ENCODE measurements at regions not wholly inside any gene's neighbourhood (a gene's known extent, or its start where the extent isn't known, plus 50 kb on each side); places are given as distances from the start of the nearest gene placed in this dataset.

DNA sequence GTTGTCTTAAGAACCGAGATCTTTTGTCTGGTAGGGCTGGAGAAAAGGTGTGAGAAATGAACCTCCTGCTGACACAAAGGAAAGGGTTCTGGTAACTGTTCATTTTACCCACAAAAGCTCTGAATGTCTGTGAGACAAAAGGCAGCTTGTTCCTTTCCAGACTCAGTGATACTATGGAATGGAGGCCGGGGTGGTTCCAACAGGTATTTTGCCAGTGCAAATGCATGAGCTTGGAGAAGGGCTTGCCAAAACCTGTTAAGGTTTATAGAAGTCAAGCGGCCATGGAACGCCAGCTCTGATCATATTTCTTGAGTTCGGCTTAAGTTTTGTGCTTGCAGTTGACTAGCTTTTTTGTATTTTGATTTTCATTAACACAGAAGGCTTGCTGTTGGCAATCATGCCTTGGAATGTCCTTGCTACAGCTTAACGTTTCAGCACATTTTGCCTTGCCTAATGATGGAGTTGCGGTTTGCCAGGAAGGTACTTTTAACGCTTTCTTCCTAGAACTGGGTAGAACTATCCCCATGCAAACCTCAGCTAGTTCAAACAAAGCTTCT is 328.6 kb downstream of the PIK3R1 start:
- DNase-seq, result no peak

DNA sequence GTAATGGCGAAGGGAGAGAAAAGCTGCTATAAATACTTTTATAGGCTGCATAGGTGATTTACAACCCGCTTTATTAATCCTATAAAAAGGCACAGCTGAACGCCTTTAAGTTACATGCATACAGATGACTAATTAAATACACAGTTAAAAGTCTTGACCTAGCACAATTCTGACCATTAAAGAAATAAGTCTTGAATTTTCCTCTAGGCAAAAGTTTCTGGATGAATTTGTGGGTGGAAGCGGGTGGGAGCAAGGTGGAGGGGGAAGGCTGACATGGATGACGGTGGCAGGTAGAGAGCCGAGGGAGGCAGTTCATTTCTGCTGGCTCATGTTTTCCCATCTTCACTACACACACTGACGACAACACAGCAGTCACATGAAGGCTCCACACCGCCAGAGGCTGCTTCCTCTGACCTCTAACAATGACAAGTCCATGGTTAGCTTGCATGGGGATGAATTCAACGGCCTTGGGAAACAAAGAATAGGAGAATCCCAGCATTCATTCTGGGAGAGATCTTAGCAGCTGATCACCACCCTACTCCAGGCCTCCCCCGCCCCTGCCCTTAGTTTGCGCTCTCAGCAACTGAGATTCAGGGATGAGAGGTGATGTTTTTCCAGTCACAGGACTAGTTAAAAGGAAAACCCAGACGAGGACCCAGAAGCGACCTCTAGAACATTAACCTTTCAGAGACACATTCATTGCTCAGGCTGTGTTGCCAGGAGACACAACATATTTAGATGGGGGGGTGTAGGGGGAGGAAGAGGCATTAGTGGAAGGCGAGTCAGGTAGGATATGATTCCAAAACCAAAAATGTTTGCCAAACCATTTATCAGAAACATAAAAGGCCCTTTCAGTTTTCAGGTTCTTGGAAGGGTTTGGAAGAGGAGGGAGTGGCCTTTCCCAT is 329.3 kb downstream of the PIK3R1 start:
- DNase-seq, result peak; percentile 12

DNA sequence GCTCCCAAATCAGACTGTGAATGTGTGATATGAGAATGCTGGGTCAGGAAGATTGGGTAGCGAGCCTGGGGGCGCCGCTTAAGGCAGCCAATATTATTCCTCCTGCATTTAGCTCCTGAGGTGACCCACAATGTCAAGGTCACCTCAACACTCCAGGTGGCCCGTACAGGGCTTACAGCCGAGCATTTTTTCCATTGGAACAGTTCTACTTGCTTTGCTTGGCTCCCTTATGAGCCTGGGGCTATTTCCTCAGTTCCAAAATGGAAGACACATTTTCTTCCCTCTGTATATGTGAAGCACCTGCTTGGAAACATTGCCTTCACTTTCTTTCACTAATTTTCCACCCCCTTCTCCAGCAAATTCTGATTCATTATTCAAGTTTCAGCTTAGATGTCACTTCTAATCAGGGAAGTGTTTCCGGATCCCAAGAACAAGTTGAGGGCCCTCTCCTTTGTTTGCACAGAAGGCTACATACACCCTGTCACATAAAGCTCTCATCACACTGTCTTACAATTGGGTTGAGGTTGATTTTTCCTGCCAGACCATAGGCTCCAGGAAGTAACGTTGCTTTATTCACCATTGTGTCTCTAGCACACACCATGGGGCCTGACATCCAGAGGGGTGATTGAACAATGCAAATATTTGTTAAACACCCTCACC is 330.2 kb downstream of the PIK3R1 start:
- no peak for DNase-seq

GRCh38 chr5:68547056-68547455 is 331.5 kb downstream of the PIK3R1 start:
- peak; percentile 4 for DNase-seq

DNA sequence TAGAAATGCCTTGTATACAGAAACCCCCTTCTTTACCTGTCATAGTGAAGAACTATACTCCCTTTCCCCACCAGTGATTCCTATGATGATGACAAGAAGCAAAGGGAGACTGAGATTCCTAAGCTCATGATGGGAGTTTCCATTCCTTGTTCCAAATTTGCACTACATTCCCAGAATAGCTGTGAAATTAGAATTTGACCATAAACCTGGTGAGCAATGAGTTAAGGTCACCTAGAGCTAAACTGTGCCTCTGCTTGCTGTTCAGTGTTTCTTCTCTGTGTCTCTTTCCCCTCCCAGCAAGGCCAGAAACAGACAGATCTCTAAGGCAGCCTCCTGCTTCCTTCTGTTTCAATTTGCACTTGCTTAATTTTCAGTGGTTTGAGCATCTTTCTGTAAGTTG is 332.1 kb downstream of the PIK3R1 start:
- no peak for DNase-seq

- DNase-seq, result no peak
Measured at GRCh38 chr5:68548959-68549676, 333.6 kb downstream of the PIK3R1 start.

- DNase-seq, result no peak
Measured at GRCh38 chr5:68550015-68550414, 334.5 kb downstream of the PIK3R1 start.

GRCh38 chr5:68551436-68551835 is 335.9 kb downstream of the PIK3R1 start:
- no peak for DNase-seq

DNA sequence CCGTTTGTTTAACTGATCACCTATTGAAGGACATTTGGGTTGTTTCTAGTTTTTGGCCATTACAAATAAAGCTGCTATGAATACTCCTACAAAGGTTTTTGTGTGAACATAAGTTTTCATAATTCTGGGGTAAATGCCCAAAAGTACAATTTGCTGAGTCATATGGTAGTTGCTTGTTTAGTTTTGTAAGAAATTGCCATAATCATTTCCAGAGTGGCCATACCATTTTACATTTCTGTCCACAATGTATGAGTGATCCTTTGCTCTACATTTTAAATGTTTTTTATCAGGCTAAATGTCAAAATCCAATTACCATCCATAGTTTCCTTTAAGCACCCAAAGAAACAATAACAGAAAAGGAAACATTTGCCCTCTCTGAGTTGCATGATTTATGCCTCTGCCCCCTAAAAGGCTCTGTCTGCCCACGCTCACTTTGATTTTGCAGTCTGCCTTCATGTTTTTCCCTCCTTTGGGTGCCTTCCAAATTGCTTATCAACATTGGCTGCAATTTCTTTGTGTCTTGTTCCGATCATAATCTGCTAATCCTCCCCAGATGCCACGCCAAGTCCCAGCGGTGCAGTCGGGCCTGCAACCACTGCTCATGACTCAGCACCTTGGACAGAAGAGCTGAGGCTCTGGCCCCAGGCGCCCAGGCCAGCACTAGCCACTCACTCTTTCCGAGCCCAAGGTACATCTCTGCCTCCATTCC is 339.2 kb downstream of the PIK3R1 start:
- DNase-seq, result peak; percentile 66

DNA sequence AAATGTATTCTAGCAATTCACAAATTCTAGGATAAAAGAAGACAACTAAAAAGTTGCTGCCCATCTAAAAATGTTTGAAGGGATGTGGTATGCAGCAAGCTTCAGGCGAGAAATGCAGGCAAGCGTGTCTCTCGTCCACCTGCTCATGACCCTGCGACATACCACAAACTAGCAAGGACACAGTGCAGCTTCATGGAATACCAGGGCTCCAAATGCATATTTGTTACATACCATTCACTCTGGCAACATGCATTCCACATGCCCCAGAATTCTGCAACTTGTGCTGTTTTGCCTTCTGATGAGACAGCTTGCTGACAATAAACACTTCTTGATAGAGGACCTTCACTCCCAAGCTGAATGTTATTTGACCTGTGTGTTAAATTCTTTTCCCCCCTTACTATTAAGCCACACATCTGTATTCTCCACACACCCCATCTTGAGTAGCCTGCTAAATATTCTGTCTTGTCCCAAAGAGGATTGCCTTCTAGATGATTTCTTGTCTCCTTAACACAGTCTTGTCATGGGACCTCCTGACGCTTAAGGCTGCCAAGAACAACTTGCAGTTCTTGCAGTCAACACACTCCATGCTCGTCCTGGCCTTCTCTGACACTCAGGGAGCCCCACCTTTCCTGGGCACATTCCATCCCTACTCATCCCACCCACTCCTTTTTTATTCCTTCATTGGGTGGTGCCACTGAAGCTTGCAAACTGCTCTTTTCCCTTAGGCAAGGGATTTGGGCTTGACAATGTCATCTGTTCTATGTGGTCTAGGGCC is 340.5 kb downstream of the PIK3R1 start:
- DNase-seq, result no peak

DNA sequence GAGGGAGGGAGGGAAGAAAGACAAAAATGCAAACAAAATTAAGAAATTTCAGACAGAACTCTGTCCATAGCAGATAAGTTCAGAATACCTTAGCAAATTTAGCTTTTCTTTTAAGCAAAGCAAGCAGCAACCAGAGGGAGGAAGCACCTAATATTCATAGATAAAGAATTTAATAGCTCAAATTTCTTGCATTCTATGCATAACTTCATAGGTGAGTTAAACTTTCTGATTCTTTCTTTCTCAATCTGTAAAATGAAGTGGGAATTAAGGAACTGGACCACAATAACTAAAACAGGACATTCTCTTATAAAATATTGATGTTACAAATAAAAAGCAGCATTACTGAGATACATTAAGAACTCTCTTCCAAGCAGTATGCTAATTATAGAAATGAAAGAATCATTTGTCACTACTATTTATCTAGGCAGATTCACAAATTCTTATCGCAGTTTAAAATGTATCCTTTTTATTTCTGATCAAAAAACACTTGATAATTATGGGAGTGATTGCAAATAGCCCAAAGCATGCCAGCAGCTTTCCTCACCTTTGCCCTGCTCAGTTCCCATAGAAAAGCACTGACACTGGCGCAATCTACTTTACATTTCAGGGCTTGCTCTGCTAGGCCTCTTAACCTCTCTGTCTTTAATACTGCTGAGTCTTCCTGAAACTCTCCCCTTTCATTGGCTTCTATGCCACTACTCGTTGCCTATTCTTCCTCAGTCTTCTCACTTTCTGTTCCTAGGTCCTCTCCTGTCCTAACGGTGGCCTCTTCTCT is 341.8 kb downstream of the PIK3R1 start:
- no peak for DNase-seq

- DNase-seq, result no peak
Measured at GRCh38 chr5:68562308-68562707, 346.8 kb downstream of the PIK3R1 start.

DNA sequence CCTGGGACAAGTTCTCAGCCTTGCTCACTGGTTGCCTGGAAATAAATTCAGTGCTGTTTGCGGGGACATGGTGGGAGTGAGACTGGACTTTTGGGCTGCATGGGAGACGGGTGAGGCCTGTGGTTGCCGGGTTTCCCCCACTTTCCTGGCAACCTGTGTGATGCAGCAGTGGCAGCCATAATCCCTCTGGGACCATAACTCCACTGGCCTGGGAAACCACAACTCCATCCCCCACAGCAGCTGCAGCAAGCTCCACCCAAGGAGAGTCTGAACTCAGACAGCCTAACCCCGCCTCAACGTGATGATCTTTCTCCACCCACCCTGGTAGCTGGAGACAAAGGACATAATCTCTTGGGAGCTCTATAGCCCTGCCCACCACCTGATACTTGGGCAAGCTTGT is 349.9 kb downstream of the PIK3R1 start:
- peak; percentile 9 for DNase-seq

DNA sequence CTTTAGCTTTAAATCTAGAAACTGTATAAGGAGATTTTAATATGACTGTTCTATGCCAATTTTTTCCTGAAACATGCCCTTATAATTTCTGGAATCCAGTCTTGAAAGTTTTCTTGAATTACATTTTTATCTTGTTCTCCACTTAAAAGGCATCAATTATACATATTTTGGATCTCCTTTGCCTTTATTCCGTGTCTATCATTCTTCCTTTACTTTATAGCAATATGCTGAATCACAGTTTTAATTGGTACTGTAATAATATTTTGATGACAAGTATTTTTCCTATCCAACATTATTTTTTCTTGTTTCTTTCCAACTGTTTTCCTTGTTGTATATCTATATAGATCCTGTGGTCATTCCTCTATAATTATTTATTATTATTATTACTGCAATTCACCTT is 361.2 kb downstream of the PIK3R1 start:
- DNase-seq, result no peak

GRCh38 chr5:68582284-68582683 is 366.7 kb downstream of the PIK3R1 start:
- DNase-seq, result no peak

DNA sequence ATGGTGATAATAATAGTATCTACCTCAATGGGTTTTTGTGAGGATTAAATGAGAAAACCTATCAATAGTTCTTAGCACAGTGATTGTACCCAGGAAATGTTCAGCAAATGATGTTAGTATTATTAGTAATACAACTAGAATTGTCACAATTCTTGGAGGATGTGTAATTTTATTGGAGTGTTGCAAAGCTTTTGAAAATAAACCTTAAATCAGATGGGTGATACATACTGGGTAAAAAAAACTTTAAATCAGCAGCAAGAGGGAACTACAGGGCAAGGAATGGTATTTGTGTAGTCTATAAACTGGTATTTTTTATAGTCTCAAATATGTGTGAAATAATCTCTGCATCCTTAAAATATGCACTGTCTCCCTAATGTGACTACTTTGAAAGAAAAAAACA is 371.6 kb downstream of the PIK3R1 start:
- DNase-seq, result no peak

- DNase-seq, result no peak
Measured at GRCh38 chr5:68591850-68592249, 376.3 kb downstream of the PIK3R1 start.

GRCh38 chr5:68592351-68592750 is 376.8 kb downstream of the PIK3R1 start:
- DNase-seq, result peak; percentile 36

DNA sequence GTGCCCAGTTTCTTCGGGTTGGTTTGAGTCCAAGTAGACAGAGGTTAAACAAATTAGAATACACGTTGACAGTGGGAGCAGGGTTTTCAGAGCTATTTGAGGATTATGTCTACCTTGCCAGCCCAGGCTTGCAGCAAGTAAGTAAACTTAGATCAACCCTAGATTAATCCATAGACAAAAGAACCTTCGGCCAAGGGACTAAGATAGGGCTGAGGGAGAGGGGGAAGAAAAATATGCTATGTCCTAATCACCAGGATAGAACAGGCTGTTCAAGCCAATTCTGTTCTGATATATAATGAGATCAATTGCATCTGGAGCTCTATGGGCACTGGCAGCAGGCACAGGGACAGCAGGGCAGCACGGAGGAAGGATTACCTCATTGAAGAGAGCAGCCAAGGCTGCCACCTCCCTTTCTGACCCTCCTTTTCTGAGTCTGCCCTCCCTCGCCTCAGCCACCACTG is 377.7 kb downstream of the PIK3R1 start:
- peak; percentile 88 for DNase-seq

DNA sequence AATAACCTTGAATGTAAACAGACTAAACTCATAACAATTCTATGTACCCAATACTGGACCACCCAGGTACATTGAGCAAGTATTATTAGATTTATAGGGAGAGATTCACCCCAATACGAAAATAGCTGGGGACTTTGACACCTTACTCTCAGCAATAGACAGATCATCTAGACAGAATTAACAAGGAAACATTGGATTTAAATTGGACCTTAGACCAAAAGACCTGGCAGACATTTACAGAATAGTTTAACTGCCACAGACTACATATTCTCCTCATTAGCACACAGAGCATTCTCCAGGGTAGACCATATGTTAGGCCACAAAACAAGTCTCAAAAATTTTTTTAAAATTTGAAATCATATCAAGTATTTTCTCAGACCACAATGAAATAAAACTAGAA is 397.4 kb downstream of the PIK3R1 start:
- no peak for DNase-seq

- no peak for DNase-seq
Measured at GRCh38 chr5:68618501-68618900, 402.9 kb downstream of the PIK3R1 start.

Data from NCI-H82 (cell line).